K562 (cell line): ENCODE measurements at regions not wholly inside any gene's neighbourhood (a gene's known extent, or its start where the extent isn't known, plus 50 kb on each side); places are given as distances from the start of the nearest gene placed in this dataset.

Source experiments
- CBFB ChIP-seq: sonication (generic); formaldehyde crosslinking; IDR thresholded peaks from 2 replicates; pipeline ENCODE4 v1.4.0; 2020; ENCODE audit warnings: mild to moderate bottlenecking, missing genetic modification reagents
- HDAC1 ChIP-seq, 2 experiments: fragments of 450-650 bp; IDR thresholded peaks; 2 replicates each; pipeline ENCODE4 v1.6.1; 2016 to 2017; ENCODE audit warnings: inconsistent platforms in 1 of 2, mild to moderate bottlenecking in 1 of 2, moderate library complexity in 1 of 2
- SUPT5H ChIP-seq: fragments of 450-650 bp; IDR thresholded peaks from 2 replicates; pipeline ENCODE4 v1.6.1; 2016
- TARDBP ChIP-seq: fragments of 450-650 bp; IDR thresholded peaks from 2 replicates; pipeline ENCODE4 v1.6.1; 2016
- TRIM24 ChIP-seq, 2 experiments: fragments of 450-650 bp; IDR thresholded peaks; 2 replicates each; pipeline ENCODE4 v1.6.1; 2016
- ZNF184 ChIP-seq: sonication (generic); formaldehyde crosslinking; IDR thresholded peaks from 2 replicates; pipeline ENCODE4 v1.5.0; 2020; ENCODE audit warnings: missing genetic modification reagents
- TF ChIP-seq, protein P1 (sequence below): fragments of 450-650 bp; formaldehyde crosslinking; IDR thresholded peaks from 2 replicates; pipeline ENCODE4 v1.4.0; 2020; ENCODE audit warnings: mild to moderate bottlenecking, moderate library complexity
- TF ChIP-seq, protein P2 (sequence below): fragments of 450-650 bp; IDR thresholded peaks from 2 replicates; pipeline ENCODE4 v1.6.1; 2016; ENCODE audit warnings: borderline replicate concordance
- TF ChIP-seq, protein P3 (sequence below): fragments of 450-650 bp; formaldehyde crosslinking; IDR thresholded peaks from 2 replicates; pipeline ENCODE4 v1.4.0; 2022; ENCODE audit warnings: missing genetic modification characterization

DNA sequence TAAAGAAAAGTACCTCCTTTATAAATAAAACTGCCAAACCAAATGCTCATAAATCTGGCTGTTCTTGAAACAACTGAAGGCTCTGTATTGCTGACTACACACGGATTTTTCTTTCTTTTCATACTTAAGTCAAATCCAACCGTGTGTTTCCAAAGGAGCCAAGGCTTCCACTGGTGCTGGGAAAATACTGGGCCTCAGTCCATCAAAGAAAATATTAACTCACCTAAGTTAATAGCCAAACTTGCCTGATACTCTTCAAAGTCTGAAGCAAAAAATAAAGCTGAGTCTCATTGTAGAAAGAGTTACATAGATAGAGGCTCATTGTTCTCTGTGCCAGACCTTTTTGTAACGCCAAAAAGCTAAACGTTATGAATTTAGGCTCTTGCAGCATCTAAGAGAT lies 350.4 kb upstream of the CDH9 start (continued):
- TF ChIP-seq TARDBP (no peak), TRIM24 (IDR thresholded peaks at IDR 0.05) (no peak), SUPT5H (no peak), HDAC1 (IDR thresholded peaks at IDR 0.05) (no peak), ZNF184 (CRISPR knock-in tag) (no peak), CBFB (no peak)
- TF ChIP-seq, protein P1, sequence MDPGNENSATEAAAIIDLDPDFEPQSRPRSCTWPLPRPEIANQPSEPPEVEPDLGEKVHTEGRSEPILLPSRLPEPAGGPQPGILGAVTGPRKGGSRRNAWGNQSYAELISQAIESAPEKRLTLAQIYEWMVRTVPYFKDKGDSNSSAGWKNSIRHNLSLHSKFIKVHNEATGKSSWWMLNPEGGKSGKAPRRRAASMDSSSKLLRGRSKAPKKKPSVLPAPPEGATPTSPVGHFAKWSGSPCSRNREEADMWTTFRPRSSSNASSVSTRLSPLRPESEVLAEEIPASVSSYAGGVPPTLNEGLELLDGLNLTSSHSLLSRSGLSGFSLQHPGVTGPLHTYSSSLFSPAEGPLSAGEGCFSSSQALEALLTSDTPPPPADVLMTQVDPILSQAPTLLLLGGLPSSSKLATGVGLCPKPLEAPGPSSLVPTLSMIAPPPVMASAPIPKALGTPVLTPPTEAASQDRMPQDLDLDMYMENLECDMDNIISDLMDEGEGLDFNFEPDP (CRISPR knock-in tag), result no peak
- TF ChIP-seq, protein P2, sequence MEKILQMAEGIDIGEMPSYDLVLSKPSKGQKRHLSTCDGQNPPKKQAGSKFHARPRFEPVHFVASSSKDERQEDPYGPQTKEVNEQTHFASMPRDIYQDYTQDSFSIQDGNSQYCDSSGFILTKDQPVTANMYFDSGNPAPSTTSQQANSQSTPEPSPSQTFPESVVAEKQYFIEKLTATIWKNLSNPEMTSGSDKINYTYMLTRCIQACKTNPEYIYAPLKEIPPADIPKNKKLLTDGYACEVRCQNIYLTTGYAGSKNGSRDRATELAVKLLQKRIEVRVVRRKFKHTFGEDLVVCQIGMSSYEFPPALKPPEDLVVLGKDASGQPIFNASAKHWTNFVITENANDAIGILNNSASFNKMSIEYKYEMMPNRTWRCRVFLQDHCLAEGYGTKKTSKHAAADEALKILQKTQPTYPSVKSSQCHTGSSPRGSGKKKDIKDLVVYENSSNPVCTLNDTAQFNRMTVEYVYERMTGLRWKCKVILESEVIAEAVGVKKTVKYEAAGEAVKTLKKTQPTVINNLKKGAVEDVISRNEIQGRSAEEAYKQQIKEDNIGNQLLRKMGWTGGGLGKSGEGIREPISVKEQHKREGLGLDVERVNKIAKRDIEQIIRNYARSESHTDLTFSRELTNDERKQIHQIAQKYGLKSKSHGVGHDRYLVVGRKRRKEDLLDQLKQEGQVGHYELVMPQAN, result no peak
- TF ChIP-seq, protein P3, sequence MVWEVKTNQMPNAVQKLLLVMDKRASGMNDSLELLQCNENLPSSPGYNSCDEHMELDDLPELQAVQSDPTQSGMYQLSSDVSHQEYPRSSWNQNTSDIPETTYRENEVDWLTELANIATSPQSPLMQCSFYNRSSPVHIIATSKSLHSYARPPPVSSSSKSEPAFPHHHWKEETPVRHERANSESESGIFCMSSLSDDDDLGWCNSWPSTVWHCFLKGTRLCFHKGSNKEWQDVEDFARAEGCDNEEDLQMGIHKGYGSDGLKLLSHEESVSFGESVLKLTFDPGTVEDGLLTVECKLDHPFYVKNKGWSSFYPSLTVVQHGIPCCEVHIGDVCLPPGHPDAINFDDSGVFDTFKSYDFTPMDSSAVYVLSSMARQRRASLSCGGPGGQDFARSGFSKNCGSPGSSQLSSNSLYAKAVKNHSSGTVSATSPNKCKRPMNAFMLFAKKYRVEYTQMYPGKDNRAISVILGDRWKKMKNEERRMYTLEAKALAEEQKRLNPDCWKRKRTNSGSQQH (CRISPR knock-in tag), result no peak
